ENCODE measurements at regions not wholly inside any gene's neighbourhood (a gene's known extent, or its start where the extent isn't known, plus 50 kb on each side); places are given as distances from the start of the nearest gene placed in this dataset.

- TF ChIP-seq CTCF (IDR thresholded peaks at IDR 0.05; ENCODE audit: insufficient read depth, low read depth, low read length, missing control alignments), result no peak
- DNase-seq (ENCODE audit: low read depth), result no peak
- H3K4me3 ChIP-seq (ENCODE audit: low read length), result no peak overlapping the region
Measured at GRCh38 chr15:77732514-77733335, 100.0 kb upstream of the LINGO1 start.

GRCh38 chr15:77731945-77732344 is 99.2 kb upstream of the LINGO1 start:
- no peak for TF ChIP-seq CTCF (IDR thresholded peaks at IDR 0.05; ENCODE audit: insufficient read depth, low read depth, low read length, missing control alignments)
- no peak overlapping the region for H3K4me3 ChIP-seq (ENCODE audit: low read length)
- DNase-seq (ENCODE audit: low read depth), result no peak

- no peak for DNase-seq (ENCODE audit: low read depth)
- TF ChIP-seq CTCF (IDR thresholded peaks at IDR 0.05; ENCODE audit: insufficient read depth, low read depth, low read length, missing control alignments), result no peak
Measured at GRCh38 chr15:77731067-77731466, 98.4 kb upstream of the LINGO1 start.

GRCh38 chr15:77727635-77728304 is 95.1 kb upstream of the LINGO1 start:
- no peak for DNase-seq (ENCODE audit: low read depth)
- H3K4me3 ChIP-seq (ENCODE audit: low read length), result no peak overlapping the region
- no peak for TF ChIP-seq CTCF (IDR thresholded peaks at IDR 0.05; ENCODE audit: insufficient read depth, low read depth, low read length, missing control alignments)

More at GRCh38 chr15:77731067-77731466, 98.4 kb upstream of the LINGO1 start:
- no peak overlapping the region for H3K4me3 ChIP-seq (ENCODE audit: low read length)

GRCh38 chr15:77724715-77725114 is 92.0 kb upstream of the LINGO1 start:
- no peak for TF ChIP-seq CTCF (IDR thresholded peaks at IDR 0.05; ENCODE audit: insufficient read depth, low read depth, low read length, missing control alignments)
- no peak overlapping the region for H3K4me3 ChIP-seq (ENCODE audit: low read length)
- DNase-seq (ENCODE audit: low read depth), result no peak

- DNase-seq (ENCODE audit: low read depth), result no peak
- H3K4me3 ChIP-seq (ENCODE audit: low read length), result no peak overlapping the region
- no peak for TF ChIP-seq CTCF (IDR thresholded peaks at IDR 0.05; ENCODE audit: insufficient read depth, low read depth, low read length, missing control alignments)
Measured at GRCh38 chr15:77723756-77724155, 91.0 kb upstream of the LINGO1 start.

Measured in epithelial cell of esophagus (primary cell).